ENCODE measurements at regions not wholly inside any gene's neighbourhood (a gene's known extent, or its start where the extent isn't known, plus 50 kb on each side); places are given as distances from the start of the nearest gene placed in this dataset.

GRCh38 chr3:18533039-18533438 lies 107.9 kb upstream of the SATB1 start:
- TF ChIP-seq POLR2A (IDR thresholded peaks at IDR 0.05; ENCODE audit: low read depth, low read length) (no peak), CHD1 (IDR thresholded peaks at IDR 0.05; ENCODE audit: low read depth, low read length) (no peak), CEBPB (IDR thresholded peaks at IDR 0.05; ENCODE audit: low read depth, low read length) (no peak), RFX5 (IDR thresholded peaks at IDR 0.05; ENCODE audit: low read depth, low read length) (no peak), RCOR1 (IDR thresholded peaks at IDR 0.05; ENCODE audit: insufficient replicate concordance, low read length) (no peak), NFE2L2 (IDR thresholded peaks at IDR 0.05; ENCODE audit: low read depth, low read length) (no peak), FOS (IDR thresholded peaks at IDR 0.05; ENCODE audit: low read depth, low read length) (no peak), MAFK (IDR thresholded peaks at IDR 0.05; ENCODE audit: low read depth, low read length) (no peak), ELK1 (IDR thresholded peaks at IDR 0.05; ENCODE audit: borderline replicate concordance, low read depth, low read length) (no peak), USF2 (IDR thresholded peaks at IDR 0.05; ENCODE audit: low read depth, low read length) (no peak), RAD21 (IDR thresholded peaks at IDR 0.05; ENCODE audit: low read length) (no peak), MAZ (IDR thresholded peaks at IDR 0.05; ENCODE audit: borderline replicate concordance, low read depth, low read length) (no peak), BHLHE40 (IDR thresholded peaks at IDR 0.05; ENCODE audit: low read depth, low read length) (no peak), MXI1 (IDR thresholded peaks at IDR 0.05; ENCODE audit: borderline replicate concordance, low read depth, low read length) (no peak), SMC3 (IDR thresholded peaks at IDR 0.05; ENCODE audit: low read depth, low read length) (no peak)
- TF ChIP-seq, protein P1, sequence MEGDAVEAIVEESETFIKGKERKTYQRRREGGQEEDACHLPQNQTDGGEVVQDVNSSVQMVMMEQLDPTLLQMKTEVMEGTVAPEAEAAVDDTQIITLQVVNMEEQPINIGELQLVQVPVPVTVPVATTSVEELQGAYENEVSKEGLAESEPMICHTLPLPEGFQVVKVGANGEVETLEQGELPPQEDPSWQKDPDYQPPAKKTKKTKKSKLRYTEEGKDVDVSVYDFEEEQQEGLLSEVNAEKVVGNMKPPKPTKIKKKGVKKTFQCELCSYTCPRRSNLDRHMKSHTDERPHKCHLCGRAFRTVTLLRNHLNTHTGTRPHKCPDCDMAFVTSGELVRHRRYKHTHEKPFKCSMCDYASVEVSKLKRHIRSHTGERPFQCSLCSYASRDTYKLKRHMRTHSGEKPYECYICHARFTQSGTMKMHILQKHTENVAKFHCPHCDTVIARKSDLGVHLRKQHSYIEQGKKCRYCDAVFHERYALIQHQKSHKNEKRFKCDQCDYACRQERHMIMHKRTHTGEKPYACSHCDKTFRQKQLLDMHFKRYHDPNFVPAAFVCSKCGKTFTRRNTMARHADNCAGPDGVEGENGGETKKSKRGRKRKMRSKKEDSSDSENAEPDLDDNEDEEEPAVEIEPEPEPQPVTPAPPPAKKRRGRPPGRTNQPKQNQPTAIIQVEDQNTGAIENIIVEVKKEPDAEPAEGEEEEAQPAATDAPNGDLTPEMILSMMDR (conservative IDR thresholded peaks at IDR 0.05; ENCODE audit: low read depth, low read length) = no peak
- H3K23ac ChIP-seq (ENCODE audit: low read depth, low read length) = no peak overlapping the region
- H3K4me2 ChIP-seq (ENCODE audit: low read depth, low read length) = no peak overlapping the region
- H4K91ac ChIP-seq (ENCODE audit: insufficient read depth, low read depth, low read length) = no peak overlapping the region
- H3K36me3 ChIP-seq (ENCODE audit: control insufficient read depth, insufficient read depth, low read length) = no peaks in the 10 kb centered on the region
- H2AFZ ChIP-seq (replicated peaks; ENCODE audit: low read length, poor library complexity) = no peak overlapping the region
- in situ Hi-C loops (cut with MboI; ENCODE audit: low sequenced_read_pairs) (no loop called here), intact Hi-C loops (cut with micrococcal nuclease) (no loop called here), dilution Hi-C loops (cut with HindIII; ENCODE audit: low sequenced_read_pairs, unreplicated experiment) (no loop called here)
- no peak overlapping the region for H3K4me3 ChIP-seq (ENCODE audit: insufficient read depth, low read depth, low read length)
- H4K20me1 ChIP-seq (ENCODE audit: insufficient read depth, low read length) = no peaks in the 10 kb centered on the region
- CTCF ChIA-PET = no interaction called here
- no peak overlapping the region for H3K14ac ChIP-seq (replicated peaks; ENCODE audit: low read depth, low read length)
- BruUV-seq (replicated peaks) = no TSS peak
- no peak overlapping the region for H4K5ac ChIP-seq (ENCODE audit: low read depth, low read length)
- H2BK120ac ChIP-seq (ENCODE audit: low read depth, low read length) = no peak overlapping the region
- ATAC-seq (ENCODE audit: low read depth) (no peak), DNase-seq (no peak)
- H2BK15ac ChIP-seq (ENCODE audit: low read depth, low read length) = no peak overlapping the region
- H3K4ac ChIP-seq (ENCODE audit: low read depth, low read length) = no peak overlapping the region
- POLR2A ChIA-PET (ENCODE audit: unreplicated experiment) = no interaction called here
- H2BK5ac ChIP-seq (ENCODE audit: low read depth, low read length, poor library complexity, severe bottlenecking) = no peak overlapping the region
- H3K56ac ChIP-seq (ENCODE audit: extremely low read depth, insufficient read depth, low read length) = no peak overlapping the region
- WGBS, 2 experiments (ENCODE audit: extremely low coverage in 2 of 2, insufficient read length in 1 of 2) = no CpG with 5 or more reads among the region's 2 CpGs
- H3K27ac ChIP-seq (ENCODE audit: insufficient read depth, low read length) = no peak overlapping the region
- no peak overlapping the region for H2AK5ac ChIP-seq (ENCODE audit: low read depth, low read length)
- H3K9me3 ChIP-seq (ENCODE audit: control insufficient read depth, insufficient read depth, low read length) = peaks cover 3% of the 10 kb centered on the region
- H2AK9ac ChIP-seq (replicated peaks; ENCODE audit: low read depth, low read length, poor library complexity) = no peak overlapping the region
- H4K8ac ChIP-seq (ENCODE audit: low read depth in 2 of 2, low read length in 2 of 2) = no peak overlapping the region
- no peaks in the 10 kb centered on the region for H3K9me1 ChIP-seq (ENCODE audit: insufficient read depth, low read length)
- H2BK20ac ChIP-seq (ENCODE audit: low read depth, low read length) = no peak overlapping the region
- no peaks in the 10 kb centered on the region for H3K27me3 ChIP-seq (ENCODE audit: control insufficient read depth, insufficient read depth, low read length)
- H3K18ac ChIP-seq (ENCODE audit: low read depth, low read length) = no peak overlapping the region
- H3K9ac ChIP-seq (ENCODE audit: low read depth, low read length) = no peak overlapping the region
- H3K79me1 ChIP-seq (ENCODE audit: low read depth in 1 of 2, low read length in 2 of 2) = no peaks in the 10 kb centered on the region
- no peaks in the 10 kb centered on the region for H3K4me1 ChIP-seq (ENCODE audit: control insufficient read depth, insufficient read depth, low read length)
